ENCODE measurements at regions not wholly inside any gene's neighbourhood (a gene's known extent, or its start where the extent isn't known, plus 50 kb on each side); places are given as distances from the start of the nearest gene placed in this dataset.
A peak's percentile ranks its signal among the peaks of the same experiment; 100 is the strongest.

DNA sequence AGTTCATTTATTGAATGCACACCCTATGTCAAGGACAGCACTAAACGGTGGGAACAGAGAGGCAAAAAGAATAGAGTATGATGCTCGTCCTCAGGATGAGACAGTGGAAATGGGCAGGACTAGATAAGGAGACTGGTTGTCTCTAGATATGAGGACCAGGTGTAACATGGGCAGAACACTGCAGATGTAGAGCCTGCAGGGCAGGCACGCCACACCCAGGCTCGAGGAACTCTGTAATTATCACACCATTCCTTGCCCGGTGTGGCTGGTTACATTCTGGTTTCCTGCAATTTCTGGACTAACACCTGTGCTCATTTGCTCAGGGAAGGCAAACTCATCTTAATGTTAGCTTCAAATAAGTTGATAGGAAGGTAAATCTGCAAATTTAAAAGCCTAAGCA, 334.4 kb downstream of the DHX15 start:
- H3K27me3 Mint-ChIP-seq (ENCODE audit: low read depth) = no peaks in the 10 kb centered on the region

DNA sequence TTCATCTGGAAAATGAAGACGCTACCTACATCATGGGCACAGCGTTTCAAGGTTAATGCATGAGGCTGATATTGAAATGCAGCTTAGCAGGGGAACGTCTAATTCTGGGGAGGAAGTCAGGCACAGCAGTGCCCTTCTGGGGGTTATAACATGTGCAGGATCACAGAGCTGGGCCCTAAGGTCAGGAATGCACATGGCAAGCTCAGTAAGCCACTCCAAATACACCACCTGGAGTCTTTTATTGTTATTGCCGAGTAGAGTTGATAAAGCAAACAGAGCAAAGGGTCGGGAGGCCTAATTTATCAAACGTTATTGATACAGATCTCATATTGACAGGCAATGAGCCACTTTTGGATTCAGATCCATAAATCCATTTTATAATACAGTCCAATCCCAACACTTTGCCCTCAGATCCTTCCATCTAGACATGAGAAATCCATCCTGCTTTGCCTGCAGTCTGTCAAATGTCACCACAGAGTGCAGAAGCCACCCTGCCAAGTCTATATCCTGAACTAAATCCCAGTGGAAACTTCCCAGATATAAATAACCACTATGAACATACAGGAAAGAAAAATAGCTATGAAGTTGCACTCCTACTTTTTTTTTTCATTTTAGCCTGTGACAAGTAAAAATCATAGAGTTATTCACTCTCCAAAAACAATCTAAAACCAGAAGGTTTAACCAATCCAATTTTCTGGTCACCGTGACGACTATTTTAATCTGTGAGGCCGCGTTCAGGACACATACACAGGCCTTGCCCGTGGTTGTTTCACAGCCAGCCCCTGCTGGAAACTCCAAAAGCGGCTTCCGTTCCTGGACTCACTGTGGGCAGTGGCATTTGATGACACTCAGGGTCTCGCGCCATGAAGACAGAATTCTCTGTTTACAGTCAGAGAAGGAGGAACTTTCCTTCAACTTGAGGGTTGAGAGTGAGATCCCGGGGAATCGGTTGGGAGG, 335.4 kb downstream of the DHX15 start:
- Mint-ChIP-seq H3K36me3 (ENCODE audit: low read depth) (no peaks in the 10 kb centered on the region), H3K27me3 (ENCODE audit: low read depth) (no peaks in the 10 kb centered on the region), H3K9me3 (ENCODE audit: low read depth) (no peaks in the 10 kb centered on the region), H3K4me3 (ENCODE audit: unreplicated experiment) (no peak overlapping the region), H3K4me1 (ENCODE audit: low read depth) (peaks cover 44% of the 10 kb centered on the region), H3K27ac (ENCODE audit: unreplicated experiment) (peak overlapping the region; percentile 95)
- TF ChIP-seq, protein P1, sequence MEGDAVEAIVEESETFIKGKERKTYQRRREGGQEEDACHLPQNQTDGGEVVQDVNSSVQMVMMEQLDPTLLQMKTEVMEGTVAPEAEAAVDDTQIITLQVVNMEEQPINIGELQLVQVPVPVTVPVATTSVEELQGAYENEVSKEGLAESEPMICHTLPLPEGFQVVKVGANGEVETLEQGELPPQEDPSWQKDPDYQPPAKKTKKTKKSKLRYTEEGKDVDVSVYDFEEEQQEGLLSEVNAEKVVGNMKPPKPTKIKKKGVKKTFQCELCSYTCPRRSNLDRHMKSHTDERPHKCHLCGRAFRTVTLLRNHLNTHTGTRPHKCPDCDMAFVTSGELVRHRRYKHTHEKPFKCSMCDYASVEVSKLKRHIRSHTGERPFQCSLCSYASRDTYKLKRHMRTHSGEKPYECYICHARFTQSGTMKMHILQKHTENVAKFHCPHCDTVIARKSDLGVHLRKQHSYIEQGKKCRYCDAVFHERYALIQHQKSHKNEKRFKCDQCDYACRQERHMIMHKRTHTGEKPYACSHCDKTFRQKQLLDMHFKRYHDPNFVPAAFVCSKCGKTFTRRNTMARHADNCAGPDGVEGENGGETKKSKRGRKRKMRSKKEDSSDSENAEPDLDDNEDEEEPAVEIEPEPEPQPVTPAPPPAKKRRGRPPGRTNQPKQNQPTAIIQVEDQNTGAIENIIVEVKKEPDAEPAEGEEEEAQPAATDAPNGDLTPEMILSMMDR (IDR thresholded peaks at IDR 0.05) = no peak
- no peak for DNase-seq (ENCODE audit: low spot score)

More for the DNA sequence above, 334.4 kb downstream of the DHX15 start:
- peaks cover 34% of the 10 kb centered on the region for H3K4me1 Mint-ChIP-seq (ENCODE audit: low read depth)
- no peak overlapping the region for H3K4me3 Mint-ChIP-seq (ENCODE audit: unreplicated experiment)
- DNase-seq (ENCODE audit: low spot score) = no peak
- TF ChIP-seq, protein P1 (IDR thresholded peaks at IDR 0.05) = no peak
- H3K27ac Mint-ChIP-seq (ENCODE audit: unreplicated experiment) = no peak overlapping the region
- no peaks in the 10 kb centered on the region for H3K9me3 Mint-ChIP-seq (ENCODE audit: low read depth)
- H3K36me3 Mint-ChIP-seq (ENCODE audit: low read depth) = no peaks in the 10 kb centered on the region

DNA sequence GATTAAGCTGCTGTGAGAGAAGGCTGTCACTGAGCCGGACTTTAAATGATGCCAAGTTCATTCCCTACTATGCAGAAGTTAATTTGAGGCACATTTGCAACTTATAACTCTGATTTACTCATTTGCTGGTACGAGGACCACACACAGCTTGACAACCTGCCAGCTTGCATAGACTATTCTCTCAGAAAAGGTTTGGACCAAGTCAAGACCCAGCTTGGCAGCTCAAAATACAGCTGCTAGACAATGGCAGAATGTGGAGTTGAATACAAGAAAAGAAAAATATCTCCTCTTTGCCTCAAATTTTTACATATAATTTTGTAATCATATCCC, 338.9 kb downstream of the DHX15 start:
- Mint-ChIP-seq H3K4me3 (ENCODE audit: unreplicated experiment) (no peak overlapping the region), H3K27me3 (ENCODE audit: low read depth) (no peaks in the 10 kb centered on the region), H3K9me3 (ENCODE audit: low read depth) (no peaks in the 10 kb centered on the region), H3K4me1 (ENCODE audit: low read depth) (peaks cover 39% of the 10 kb centered on the region), H3K36me3 (ENCODE audit: low read depth) (no peaks in the 10 kb centered on the region), H3K27ac (ENCODE audit: unreplicated experiment) (peak overlapping the region; percentile 36)
- no peak for DNase-seq (ENCODE audit: low spot score)
- TF ChIP-seq, protein P1 (IDR thresholded peaks at IDR 0.05) = no peak

DNA sequence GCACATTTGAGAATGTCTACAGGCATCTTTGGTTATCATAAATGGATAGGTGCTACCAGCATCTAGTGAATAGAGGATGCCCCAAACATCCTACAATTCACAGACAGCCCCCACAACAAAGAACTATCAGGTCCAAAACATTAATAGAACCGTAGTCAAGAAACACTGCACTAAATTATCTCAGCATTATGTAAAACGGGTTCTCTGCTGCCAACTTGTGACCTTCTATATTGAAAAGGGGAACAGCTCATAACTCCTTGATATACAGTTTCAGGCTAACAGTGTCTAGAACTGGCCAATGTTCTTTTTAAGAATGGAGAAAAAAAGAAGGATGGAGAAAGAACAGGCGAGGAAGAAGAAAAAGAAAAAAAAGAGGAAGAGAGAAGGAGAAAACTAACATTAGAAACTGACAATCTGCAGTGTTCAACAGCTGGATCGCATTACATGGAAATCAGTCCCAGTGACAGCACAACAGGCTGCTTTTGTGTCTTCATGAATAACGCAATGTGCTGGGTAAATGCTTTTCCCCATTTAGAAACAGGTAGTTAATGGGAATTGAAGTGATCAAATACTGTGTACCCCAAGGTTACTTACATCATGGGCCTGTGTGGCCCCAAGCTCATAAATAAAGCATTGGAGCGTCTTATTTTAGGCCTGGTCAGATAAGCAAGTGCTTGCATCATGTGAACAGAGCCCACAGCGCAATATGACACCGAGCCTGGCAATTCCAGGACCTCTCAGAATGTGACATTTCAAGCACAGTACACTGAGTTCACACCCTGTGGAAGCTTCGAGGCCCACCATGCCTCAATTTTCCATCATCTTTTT, 339.5 kb downstream of the DHX15 start:
- peaks cover 37% of the 10 kb centered on the region for H3K4me1 Mint-ChIP-seq (ENCODE audit: low read depth)
- no peaks in the 10 kb centered on the region for H3K36me3 Mint-ChIP-seq (ENCODE audit: low read depth)
- TF ChIP-seq, protein P1 (IDR thresholded peaks at IDR 0.05) = no peak
- H3K27me3 Mint-ChIP-seq (ENCODE audit: low read depth) = no peaks in the 10 kb centered on the region
- DNase-seq (ENCODE audit: low spot score) = no peak
- peak overlapping the region; percentile 56 for H3K27ac Mint-ChIP-seq (ENCODE audit: unreplicated experiment)
- H3K9me3 Mint-ChIP-seq (ENCODE audit: low read depth) = no peaks in the 10 kb centered on the region
- H3K4me3 Mint-ChIP-seq (ENCODE audit: unreplicated experiment) = no peak overlapping the region

DNA sequence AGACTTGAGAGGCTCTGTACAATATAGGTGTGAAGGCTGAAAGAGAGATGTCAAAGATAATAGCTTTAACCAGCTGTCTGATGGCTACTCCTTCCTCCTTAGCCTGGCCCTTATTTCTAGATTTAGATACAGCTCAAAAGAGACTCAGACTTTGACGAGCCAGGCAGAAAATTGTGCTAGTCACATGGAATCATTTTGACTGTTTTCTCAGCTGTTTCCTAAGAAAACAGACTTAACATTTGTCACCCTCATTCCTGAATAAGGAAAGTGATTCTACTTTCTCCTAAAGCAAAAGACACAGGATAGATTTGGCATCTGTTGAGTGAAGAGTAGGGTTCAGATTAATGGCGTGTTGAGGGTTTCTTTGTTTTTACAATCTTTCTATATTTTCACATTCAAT, 340.7 kb downstream of the DHX15 start:
- no peak overlapping the region for H3K27ac Mint-ChIP-seq (ENCODE audit: unreplicated experiment)
- H3K9me3 Mint-ChIP-seq (ENCODE audit: low read depth) = no peaks in the 10 kb centered on the region
- DNase-seq (ENCODE audit: low spot score) = no peak
- peaks cover 25% of the 10 kb centered on the region for H3K4me1 Mint-ChIP-seq (ENCODE audit: low read depth)
- TF ChIP-seq, protein P1 (IDR thresholded peaks at IDR 0.05) = no peak
- H3K27me3 Mint-ChIP-seq (ENCODE audit: low read depth) = no peaks in the 10 kb centered on the region
- H3K36me3 Mint-ChIP-seq (ENCODE audit: low read depth) = no peaks in the 10 kb centered on the region
- no peak overlapping the region for H3K4me3 Mint-ChIP-seq (ENCODE audit: unreplicated experiment)

All from chondrocyte (in vitro differentiated cells).